ENCODE measurements at regions not wholly inside any gene's neighbourhood (a gene's known extent, or its start where the extent isn't known, plus 50 kb on each side); places are given as distances from the start of the nearest gene placed in this dataset.
"Not testable (repeated sequence)": the region's sequence is repeated elsewhere in the genome, so short reads cannot be mapped to it uniquely, and the experiment has no call there.

DNA sequence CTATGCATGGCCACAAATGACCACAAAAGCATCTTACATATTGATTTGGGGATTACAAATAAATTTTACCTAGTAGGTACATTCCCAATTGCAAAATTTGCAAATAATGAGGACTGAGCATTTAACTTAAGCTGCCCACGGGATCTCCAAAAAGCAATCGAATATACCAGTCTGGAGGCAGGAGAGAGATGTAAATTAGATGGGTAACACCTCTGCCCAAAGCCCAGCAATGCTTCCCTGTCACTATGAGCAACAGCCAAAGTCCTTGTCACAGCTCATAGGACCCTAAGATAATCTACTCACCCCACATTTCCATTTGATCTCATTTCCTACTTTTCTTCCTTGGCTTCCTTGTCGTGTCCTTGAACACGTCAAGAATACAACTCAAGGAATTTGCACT, 172.2 kb downstream of the SUCLG1 start:
- no peak for DNase-seq

DNA sequence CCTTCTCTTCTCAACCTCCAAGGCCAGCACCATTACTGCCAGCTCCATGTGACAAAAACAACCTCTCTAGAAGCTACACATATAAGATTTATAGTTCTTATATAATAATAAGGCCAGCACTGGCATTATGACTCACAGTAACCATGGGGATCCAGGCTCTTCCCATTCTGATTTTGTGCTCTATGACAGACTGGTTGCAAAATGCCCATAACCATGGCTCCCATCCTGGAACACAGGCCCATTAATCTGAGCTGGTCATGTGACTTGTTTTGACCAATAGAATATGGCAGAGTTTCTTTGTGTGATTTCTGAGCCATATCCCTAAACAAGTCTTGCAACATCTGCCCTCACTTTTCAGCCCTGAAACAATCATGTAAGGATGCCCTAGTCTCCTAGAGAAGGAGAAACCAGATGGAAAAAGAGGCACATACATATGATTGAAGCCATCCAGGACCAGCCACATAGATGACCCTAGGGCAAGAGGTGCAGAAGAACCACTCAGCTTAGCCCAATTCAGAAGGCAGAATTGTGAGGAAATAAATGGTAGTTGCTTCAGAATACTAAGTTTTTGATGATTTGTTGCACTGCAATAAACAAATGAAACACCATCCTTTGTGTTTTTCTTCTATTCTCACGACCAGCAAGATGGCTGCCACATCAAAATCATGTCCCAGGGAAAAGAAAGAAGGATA, 173.9 kb downstream of the SUCLG1 start:
- DNase-seq: no peak

DNA sequence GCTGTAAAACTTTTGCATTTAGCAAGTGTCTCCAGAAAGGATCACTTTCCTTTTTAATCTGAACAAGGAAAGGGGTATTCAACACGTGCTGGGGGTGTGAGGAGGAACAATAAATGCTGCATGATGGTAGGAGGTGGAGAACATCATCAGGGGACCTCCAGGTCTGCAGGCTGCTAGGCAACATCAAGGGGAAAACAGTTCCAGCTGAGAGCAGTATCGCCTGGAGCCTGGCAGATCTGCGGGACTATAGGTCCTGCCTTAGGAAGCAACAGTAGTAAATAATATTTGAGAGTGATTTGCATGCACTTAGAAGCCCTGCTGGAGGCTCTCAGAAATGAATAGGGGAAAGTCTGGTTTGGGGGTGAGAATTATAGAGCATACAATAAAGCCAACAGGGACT, 175.6 kb downstream of the SUCLG1 start:
- DNase-seq: no peak

DNA sequence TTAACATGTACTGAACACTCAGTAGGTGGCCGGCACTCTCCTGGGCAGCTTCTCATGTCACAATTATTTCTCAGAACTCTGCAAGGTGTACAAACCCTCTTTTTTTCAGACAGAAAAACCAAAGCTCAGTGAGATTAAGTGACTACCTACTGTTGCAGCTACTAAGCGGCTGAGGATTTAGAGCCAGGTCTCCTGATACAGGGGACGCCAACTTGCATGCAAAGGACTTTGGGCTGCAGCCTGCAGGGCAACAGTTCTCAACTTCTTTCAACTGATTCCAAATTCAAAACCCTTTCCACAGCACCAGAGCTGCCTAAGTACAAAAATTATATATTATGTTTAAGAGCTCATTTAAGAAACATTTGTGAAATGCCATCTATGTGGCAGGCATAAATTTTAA, 177.6 kb downstream of the SUCLG1 start:
- no peak for DNase-seq

DNA sequence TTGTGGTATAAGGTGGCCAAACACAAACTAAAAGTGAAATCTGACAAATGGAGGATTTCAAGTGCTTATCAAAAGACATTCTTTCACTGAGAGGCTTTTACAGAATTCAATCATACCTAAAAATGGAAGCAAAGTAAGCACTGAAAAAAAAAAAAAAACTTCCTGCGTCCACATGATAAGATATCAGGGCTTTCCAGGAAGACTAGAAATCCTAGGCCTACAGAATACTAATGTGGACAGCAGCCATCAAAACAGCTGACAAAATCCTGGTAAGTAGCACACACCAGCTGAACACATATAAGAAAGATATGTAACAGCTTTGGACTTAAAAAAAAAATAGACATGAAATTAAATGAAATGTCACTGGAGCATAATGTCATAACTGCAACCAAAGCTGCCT, 178.2 kb downstream of the SUCLG1 start:
- no peak for DNase-seq

DNA sequence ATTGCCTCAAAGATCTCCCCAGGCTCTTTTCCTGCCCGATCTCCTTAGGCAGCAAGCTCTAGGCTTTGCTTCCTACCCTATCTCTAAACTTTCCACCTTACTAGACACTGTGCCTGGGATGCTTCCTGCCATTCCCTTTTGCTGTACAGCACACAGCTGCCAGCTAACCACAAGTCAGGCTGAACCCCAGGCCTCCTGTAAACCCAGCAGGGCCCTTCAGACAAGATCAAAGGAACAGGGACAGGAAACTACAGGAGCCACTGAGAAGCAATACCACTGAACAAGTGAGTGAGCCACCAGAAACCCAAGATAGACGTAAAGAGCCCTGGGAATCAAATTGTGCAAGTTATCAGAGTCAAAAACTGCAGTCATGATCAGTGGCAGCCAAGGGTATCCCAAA, 180.7 kb downstream of the SUCLG1 start:
- no peak for DNase-seq

DNA sequence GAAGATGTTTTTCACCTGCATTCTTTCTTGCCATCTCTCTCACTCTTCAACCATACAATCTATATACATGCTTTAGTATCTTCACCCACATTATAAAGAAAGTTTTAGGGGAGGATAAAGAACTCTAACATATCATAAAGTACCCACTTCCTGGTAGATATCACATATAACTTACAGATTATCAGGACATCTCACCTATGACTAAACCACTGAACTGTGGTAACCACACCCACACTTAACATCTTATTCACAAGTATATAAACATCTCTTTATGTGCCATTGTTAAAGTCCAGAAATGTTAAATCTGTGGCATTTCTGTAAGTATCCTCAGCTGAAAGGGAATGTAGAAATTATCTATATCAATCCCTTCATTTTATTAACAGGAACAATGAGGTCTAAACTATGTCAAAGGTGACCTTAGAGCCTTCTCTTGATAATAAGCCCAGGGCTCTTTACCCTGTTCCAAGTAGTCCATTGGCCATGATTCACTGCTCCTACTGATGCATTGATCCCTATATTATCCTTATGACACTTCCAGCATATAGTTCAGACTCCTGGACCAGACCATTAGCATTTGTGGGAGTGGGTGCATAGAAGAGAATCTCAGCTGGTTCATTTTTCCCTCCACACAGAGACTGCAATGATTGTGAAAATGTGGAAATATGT, 182.4 kb downstream of the SUCLG1 start:
- DNase-seq: no peak

DNA sequence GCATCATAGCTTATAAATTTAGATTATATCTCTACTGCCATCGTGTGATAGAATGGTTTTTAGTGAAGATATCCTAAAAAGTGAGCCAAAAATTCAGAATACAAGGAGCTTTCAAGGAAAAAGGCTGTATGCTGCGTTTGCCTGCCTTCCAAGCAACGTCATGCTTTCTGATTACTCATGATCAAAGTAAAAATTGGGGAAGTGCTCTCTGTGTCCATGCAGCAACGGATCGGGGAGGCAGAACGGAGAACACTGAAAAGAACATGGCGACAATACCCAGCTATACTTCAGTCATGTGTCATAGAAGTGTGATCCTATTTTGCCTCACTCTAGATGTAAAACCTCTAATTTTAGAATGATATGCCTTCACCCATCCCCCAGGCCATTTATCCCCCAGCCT, 185.7 kb downstream of the SUCLG1 start:
- DNase-seq: no peak

DNA sequence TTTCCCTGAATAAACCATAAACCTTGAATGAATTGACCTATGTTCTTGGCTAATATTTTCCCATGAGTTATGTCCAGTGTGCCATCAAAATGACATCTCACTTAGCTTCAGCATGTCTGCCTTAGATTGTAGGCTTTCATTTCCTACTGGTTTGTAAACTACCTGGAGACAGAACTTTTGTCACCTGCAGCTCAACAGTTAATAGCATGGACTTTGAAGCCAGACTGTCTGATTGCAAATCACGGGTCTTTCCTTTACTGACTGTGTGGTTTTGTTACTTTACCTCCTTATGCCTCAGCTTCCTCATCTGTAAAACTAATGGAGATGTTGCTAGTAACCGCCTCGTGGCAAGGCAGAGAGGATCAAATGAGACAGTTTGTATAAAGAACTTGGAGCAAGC, 187.1 kb downstream of the SUCLG1 start:
- DNase-seq: no peak

DNA sequence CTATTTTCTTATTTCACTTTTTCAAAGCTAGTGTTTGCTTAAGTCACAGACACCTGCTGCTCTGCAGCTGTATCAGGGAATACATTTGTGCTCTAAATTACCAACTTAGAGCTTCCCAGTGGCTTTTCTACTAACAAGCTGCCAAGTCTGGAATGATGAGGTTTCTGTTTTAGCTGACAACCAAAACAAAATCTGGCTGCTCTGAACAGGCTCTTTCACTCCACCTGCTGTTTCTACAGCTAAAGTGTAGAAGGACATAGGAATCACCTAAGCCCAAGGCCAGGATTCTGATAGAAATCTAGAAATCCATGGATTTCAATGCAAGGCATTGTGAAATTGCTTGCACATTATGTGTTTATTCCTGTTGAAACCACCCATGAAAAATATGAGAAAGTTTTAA, 201.2 kb downstream of the SUCLG1 start:
- no peak for DNase-seq

DNA sequence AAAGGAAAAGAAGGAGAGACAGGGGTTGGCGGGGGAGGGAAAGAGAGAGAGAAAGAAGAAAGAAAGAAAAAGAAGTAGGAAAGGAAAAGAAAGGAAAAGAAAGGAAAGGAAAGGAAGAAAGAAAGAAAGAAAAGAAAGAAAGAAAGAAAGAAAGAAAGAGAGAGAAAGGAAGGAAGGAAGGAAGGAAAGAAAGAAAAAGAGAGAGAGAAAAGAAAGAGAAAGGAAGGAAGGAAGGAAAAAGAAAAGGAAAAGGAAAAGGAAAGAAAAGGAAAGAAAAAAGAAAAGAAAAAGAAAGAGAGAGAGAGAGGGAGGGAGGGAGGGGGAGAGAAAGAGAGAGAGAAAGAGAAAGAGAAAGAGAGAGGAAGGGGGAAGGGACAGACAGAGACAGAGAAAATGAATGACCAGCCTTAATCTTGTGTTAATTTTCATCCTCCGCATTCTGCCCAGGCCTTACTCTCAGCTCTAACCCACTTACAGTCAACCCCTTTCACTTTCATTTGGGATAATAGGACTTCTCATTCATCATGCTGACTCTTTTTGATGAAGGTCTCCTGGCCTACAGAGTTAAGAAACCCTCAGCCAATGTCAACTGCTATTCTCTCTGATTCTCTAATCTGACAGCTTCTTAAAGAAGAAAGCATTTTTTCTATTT, 207.3 kb downstream of the SUCLG1 start:
- DNase-seq: no peak

DNA sequence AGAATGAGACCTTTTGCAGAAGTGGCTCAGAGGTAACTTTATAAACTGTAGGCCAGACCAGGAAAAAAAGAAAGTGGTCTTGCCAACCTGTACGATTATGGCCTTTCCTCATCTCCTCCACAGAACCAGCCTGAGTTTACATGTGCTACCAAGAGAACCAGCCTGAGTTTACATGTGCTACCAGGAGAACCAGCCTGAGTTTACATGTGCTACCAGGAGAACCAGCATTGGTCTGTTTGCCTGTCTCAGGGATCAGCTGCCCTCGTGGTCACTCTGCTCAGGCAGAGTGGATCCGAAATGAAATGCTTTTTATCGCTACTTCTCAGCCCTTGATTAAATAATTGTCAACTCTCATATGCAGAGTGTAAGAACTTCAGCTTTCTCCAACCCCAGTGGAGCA, 209.9 kb downstream of the SUCLG1 start:
- DNase-seq: no peak

DNA sequence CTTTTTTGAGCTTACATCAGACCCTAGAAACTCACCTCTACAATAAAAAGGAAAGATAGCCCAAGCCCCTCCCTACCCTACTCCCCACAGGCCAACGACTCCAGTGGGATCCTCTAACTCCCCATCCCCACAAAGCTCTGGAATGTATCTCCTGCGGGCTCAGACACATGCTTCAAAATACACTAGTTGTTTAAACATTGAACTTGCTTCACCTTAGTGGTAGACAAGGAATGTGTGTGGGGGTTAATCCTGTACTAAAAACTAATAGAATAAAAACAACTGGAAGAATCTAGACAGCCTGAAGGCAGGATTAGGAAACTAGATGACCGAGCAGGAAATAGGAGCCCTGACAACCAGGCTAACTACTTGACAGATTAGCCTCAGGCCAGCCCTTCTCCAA, 211.5 kb downstream of the SUCLG1 start:
- DNase-seq: no peak

DNA sequence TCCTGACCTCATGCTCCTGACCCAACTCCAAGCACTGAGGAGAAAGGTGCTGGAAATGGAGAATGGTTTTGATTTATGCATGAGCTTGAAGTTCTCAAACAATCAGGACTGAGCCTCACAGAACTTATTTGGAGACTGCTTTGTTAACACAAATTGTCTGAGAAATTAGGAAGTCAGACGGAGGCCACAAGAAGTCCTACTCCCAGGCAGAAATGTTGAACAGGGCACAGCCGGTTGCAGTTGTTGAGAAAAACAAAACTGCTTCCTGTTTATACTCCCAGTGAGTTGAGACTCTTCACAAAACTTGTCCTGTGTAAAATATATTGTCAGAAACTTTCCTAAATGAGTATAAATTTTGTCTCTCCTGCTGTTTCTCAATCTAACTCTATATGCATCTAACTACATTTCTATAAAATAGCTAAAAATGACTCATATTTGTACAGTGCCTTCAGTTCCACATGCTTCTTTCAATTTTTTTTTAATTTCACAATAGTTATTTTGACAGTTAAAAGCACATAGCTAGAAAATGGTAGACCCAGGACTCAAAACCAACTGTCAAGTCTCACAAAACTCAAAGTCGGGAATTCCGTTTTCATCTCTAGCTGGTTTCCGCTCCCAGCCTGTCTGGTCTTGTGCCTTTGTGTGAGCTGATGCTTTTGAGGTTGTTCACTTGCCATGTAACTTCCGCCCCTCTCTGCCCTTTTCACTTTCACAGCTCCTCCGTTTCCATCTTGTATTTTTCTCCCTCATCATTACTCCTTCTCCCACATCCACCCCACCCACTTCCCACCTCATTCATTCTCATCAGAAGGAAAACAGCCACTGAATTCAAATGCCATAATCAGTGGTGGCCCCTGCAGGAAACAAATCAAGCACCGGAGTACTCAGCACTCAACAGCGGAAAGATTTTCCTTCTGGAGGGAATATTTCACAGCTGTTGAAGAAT, 215.0 kb downstream of the SUCLG1 start:
- DNase-seq: no peak

DNA sequence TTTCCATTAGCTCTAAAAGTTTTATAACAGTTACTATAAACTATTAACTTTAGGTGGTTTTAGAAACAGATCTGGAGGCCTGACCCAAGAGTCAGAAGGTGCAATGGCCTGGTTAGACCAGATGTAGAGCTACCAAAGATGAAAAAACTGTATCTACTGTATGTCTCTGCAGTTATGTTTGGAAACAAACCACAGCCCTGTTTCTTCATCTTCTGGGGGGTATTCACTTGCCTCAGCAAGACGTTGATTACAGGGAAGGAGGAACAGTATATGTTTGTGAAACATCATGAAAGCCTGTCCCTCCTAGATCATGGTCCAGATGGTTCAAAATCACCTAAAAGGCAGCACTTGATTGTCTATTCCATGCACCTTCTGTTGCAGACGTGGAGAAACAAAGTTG, 220.2 kb downstream of the SUCLG1 start:
- no peak for DNase-seq

DNA sequence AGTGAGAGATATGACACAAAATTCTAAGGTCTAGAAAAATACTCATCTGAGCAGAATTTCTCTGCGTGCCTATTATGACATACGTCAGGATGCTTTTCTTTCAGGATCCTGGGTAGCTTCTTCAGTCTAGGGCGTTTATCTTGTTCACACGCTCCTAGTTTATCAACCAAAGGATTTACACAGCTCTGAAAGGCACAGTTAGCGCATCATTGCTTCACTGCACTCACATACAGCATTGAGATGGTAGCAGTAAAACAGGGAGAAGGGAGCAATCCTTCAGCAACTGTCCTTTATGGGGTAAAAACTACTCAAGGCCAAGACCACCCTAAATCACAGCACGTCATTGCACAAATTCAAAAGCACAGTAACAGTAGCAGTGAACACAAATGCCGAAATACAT, 222.8 kb downstream of the SUCLG1 start:
- no peak for DNase-seq

DNA sequence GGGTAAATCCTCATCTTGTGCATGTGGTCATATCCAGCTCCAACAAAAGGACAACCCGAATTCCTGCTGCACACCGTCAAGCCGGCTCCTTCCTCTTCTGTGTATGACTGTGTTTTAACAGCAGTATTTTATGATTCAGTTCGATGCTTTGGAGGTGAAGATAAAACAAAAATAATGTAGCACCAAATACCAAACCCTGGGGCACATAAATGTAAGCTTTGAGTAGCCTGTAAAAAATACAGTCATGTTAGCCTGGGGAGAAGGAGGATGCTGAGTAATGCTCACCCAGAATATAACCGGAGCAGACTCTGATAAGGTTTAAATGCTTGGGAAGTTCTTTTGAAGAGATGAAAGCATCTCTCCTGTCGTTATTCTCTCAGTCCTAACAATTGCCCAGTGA, 225.0 kb downstream of the SUCLG1 start:
- no peak for DNase-seq

DNA sequence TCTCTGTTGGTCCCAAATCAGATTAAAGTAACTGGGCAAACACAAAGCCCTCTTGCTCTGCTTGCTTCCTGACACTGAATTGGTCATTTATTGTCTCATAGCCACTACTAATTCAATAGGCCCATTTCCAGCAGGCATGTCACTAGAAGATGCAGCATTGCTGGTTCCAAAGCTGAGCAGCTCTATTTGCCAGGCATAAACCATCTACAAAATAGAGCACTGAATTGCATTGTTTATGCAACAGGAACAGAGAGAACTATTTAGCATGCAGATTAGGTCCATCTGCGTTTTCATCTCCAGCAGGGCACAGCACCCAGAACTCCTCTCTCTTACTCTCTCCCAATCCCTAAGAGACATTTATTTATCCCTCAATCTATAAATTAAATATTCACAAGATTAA, 227.6 kb downstream of the SUCLG1 start:
- no peak for DNase-seq

DNA sequence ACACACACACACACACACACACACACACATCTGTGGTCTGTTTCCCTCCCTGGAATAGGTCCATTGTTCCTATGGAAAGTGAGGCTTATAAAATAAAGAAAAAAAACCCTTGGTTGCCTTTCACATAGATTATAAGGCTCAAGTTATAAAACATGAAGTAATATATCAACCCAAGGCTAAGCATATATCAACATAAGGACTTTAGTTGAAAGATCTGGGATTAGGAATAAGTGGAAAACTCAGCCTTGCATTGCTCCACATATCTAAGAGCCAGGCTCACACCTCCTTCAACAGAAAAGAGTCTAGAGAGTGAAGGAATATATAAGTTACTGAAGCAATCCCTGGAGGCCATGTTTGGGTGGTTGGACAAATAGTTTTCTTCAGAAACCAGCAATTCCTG, 235.0 kb downstream of the SUCLG1 start:
- no peak for DNase-seq

DNA sequence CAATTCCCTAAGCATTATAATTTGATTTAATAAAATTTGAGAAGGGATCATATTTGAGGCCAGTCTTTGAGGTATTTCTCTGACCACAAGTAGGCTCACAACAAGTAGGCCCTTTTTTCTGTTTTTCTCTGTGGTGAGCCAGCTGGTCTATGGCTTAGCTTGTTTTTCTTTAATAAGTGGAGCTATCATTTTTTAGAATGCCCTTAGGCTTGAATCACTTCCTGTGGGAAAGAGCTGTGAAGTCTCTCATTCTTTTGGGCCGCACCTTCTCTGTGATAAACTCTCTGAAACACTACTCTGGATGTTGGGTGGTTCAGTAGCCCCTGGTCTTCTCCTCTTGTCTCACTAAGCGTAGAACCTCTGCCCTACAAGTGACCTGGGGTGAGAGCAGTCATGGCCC, 235.9 kb downstream of the SUCLG1 start:
- no peak for DNase-seq

DNA sequence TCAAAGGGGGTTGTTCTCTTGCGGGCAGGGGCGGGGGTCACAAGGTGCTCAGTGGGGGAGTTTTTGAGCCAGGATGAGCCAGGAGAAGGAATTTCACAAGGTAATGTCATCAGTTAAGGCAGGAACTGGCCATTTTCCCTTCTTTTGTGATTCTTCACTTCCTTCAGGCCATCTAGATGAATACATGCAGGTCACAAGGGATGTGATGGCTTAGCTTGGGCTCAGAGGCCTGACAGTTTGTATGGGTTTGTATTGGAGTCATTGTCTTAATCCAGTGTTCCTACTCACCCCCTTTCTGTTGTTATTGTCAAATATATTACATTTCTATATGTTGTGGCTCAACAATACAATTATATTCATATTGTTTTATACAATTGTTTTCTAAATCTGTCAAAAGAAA, 238.0 kb downstream of the SUCLG1 start:
- DNase-seq: not testable (repeated sequence)

DNA sequence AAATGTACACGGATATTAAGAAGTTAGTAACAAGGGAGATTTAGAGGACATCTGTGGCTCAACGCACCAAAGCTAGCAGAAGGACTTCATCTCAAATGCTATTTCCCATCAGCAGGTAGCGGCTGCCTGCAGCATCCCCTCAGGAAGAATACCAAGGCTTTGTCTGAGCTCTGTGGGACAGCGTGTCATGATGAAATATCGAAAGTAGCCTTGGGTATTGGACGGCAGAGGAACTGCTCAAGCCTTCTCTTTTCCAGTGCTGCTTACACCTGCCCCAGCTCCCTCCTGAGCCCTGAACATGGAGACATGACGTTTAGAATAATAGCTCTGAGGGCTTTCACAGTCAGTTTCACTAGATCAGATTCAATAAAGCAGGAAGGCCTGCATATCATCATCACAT, 241.6 kb downstream of the SUCLG1 start:
- no peak for DNase-seq

DNA sequence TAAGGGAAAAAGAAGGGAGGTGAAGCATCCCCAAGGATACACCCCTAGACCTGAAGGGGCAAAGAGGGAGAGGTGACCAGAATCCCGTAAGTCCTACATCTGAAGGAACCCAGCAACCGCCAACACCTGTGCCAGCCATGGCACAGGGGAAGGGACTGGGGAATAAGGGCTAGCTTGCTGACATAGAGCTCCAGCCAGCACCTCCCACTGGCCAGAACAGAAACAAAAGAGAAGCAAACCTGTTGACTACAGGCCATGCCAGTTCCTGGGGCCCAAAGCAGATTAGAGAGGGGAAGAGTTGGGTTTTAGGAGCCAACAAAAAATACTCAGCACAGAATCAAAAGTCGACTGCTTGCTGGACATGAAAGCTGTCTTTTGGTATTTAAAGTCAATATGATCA, 244.6 kb downstream of the SUCLG1 start:
- DNase-seq: no peak

Measured in activated naive CD4-positive, alpha-beta T cell treated with Interleukin-2 at 50 U/mL for 16 hours (primary cell).